Ectodermal cell (in vitro differentiated cells): ENCODE measurements at regions not wholly inside any gene's neighbourhood (a gene's known extent, or its start where the extent isn't known, plus 50 kb on each side); places are given as distances from the start of the nearest gene placed in this dataset.

ENCODE experiments used
- H3K27ac ChIP-seq: 2 replicates; pipeline ENCODE4 v1.7.0; 2013; ENCODE audit warnings: mild to moderate bottlenecking, low read depth, low read length; ENCODE audit not compliant: insufficient read depth, poor library complexity, severe bottlenecking
- H3K27me3 ChIP-seq: 2 replicates; pipeline ENCODE4 v1.7.0; 2013; ENCODE audit warnings: mild to moderate bottlenecking, low read length; ENCODE audit not compliant: insufficient read depth, control insufficient read depth, poor library complexity, severe bottlenecking
- H3K36me3 ChIP-seq: one replicate; pipeline ENCODE4 v1.7.0; 2013; ENCODE audit warnings: low read length; ENCODE audit not compliant: control insufficient read depth, insufficient read depth
- H3K4me1 ChIP-seq: one replicate; pipeline ENCODE4 v1.7.0; 2013; ENCODE audit warnings: low read length; ENCODE audit not compliant: control insufficient read depth, insufficient read depth
- H3K4me3 ChIP-seq: 2 replicates; pipeline ENCODE4 v1.7.0; 2013; ENCODE audit warnings: low read depth, low read length, control low read depth; ENCODE audit not compliant: insufficient read depth
- H3K9me3 ChIP-seq: 2 replicates; pipeline ENCODE4 v1.7.0; 2013; ENCODE audit warnings: mild to moderate bottlenecking, low read length, moderate library complexity; ENCODE audit not compliant: control insufficient read depth
- WGBS, 2 experiments: methylation state at CpG; one replicate each; pipeline ENCODE4 v1.1.7; 2013; ENCODE audit warnings: missing lambda C conversion rate in 2 of 2; 5-methylcytosine and 5-hydroxymethylcytosine counted together

- Histone ChIP-seq H3K4me1 (no peaks in the 10 kb centered on the region), H3K36me3 (no peaks in the 10 kb centered on the region), H3K4me3 (no peak overlapping the region), H3K27me3 (no peaks in the 10 kb centered on the region), H3K9me3 (no peaks in the 10 kb centered on the region), H3K27ac (no peak overlapping the region)
- WGBS, 2 experiments = 78 to 96% methylated on average over 1 of the region's 1 CpG
Observed at GRCh38 chr1:57696904-57697303, 273.0 kb upstream of the DAB1 start.

- no peak overlapping the region for H3K4me3 ChIP-seq
- H3K27me3 ChIP-seq = no peaks in the 10 kb centered on the region
- no peaks in the 10 kb centered on the region for H3K4me1 ChIP-seq
- no peaks in the 10 kb centered on the region for H3K36me3 ChIP-seq
- 85 to 95% methylated on average over 2 of the region's 2 CpGs for WGBS, 2 experiments
- no peaks in the 10 kb centered on the region for H3K9me3 ChIP-seq
- no peak overlapping the region for H3K27ac ChIP-seq
Observed at GRCh38 chr1:57696043-57696442, 272.2 kb upstream of the DAB1 start.

DNA sequence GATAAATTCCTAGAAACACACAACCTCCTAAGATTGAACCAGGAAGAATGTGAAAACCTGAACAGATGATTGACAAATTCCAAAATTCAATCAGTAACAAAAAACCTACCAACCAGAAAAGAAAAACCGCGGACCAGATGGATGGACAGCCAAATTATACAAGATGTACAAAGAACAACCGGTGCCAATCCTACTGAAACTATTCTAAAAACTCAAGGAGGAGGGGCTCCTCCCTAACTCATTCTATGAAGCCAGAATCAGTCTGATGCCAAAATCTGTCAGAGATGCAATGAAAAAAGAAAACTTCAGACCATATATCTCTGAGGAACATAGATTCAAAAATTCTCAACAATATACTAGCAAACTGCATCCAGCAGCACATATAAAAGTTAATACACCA, 262.4 kb upstream of the DAB1 start:
- H3K36me3 ChIP-seq = no peaks in the 10 kb centered on the region
- no peaks in the 10 kb centered on the region for H3K27me3 ChIP-seq
- H3K4me1 ChIP-seq = no peaks in the 10 kb centered on the region
- H3K4me3 ChIP-seq = no peak overlapping the region
- no peak overlapping the region for H3K27ac ChIP-seq
- whole genome bisulfite sequencing, 2 experiments = 92 to 96% methylated on average over 3 of the region's 3 CpGs
- no peaks in the 10 kb centered on the region for H3K9me3 ChIP-seq

- Histone ChIP-seq H3K27me3 (no peaks in the 10 kb centered on the region), H3K4me1 (no peaks in the 10 kb centered on the region), H3K36me3 (no peaks in the 10 kb centered on the region), H3K4me3 (no peak overlapping the region), H3K27ac (no peak overlapping the region), H3K9me3 (no peaks in the 10 kb centered on the region)
- WGBS, 2 experiments = 64 to 65% methylated on average over 6 to 7 of the region's 7 CpGs
Observed at GRCh38 chr1:57683037-57683942, 259.4 kb upstream of the DAB1 start.

DNA sequence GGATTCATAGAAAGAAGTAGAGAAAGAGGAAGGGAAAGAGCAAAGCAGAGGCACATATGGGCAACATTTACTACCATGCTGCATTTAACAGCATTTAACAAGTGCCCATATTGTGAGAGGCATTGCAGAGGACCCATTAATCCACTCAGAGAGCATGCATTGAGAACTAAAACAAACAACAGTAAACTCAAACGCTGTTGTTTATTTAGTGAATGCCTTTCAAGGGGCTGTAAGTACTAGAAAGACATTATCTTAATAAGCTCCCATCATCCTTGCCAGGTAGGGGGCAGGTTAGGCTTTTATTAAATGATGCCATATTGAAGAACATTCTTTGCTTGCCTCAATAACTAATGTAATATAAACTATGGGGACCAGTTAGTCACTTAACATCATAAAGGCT, 254.3 kb upstream of the DAB1 start:
- WGBS, 2 experiments = 11% methylated on average over 1 of the region's 1 CpG; no CpG with 5 or more reads in 1 of the 2 experiments
- H3K27me3 ChIP-seq = no peaks in the 10 kb centered on the region
- no peaks in the 10 kb centered on the region for H3K36me3 ChIP-seq
- no peak overlapping the region for H3K4me3 ChIP-seq
- H3K27ac ChIP-seq = no peak overlapping the region
- H3K4me1 ChIP-seq = peaks cover 4% of the 10 kb centered on the region
- H3K9me3 ChIP-seq = no peaks in the 10 kb centered on the region

- Histone ChIP-seq H3K4me3 (no peak overlapping the region), H3K36me3 (no peaks in the 10 kb centered on the region), H3K4me1 (peaks cover 4% of the 10 kb centered on the region), H3K27me3 (no peaks in the 10 kb centered on the region), H3K27ac (no peak overlapping the region), H3K9me3 (no peaks in the 10 kb centered on the region)
Observed at GRCh38 chr1:57675776-57676175, 251.9 kb upstream of the DAB1 start.

GRCh38 chr1:57674801-57675200, 250.9 kb upstream of the DAB1 start:
- no peaks in the 10 kb centered on the region for H3K27me3 ChIP-seq
- H3K4me1 ChIP-seq = peaks cover 4% of the 10 kb centered on the region

DNA sequence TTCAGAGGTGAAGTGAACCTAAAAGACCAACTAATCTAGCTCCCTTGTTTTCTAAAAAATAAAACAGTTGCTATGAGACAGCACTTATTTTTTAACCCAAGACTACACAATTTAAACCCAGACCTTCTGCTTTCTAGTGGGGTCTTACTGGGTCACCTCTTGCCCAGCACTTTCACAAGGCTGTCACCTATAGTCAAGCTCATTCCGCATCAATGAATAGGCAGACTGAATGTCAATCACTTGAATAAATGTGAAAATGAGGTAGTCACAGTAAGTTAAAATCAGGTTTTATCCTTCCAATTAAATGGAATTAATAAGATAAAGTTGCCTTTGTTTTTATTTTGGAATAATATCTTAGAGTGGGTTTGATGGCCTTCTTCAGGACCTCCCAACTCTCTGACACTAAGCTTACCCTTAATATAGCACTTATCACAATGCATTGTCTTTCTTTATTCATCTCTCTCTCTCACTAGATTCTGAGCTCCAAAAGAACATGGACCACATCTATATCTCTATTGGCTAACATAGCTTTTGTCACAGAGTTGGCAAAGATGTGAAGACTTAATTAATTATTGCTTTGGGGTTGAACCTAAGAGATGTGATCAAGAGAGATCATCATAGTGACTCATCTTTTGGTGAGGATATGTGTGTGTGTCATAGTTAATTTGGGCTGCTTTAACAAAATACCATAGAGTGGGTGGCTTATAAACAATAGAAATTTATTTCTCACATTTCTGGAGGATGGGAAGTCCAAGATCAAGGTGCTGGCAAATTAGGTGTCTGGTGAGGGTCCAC, 248.7 kb upstream of the DAB1 start:
- Histone ChIP-seq H3K4me1 (no peaks in the 10 kb centered on the region), H3K9me3 (no peaks in the 10 kb centered on the region), H3K27me3 (no peaks in the 10 kb centered on the region), H3K4me3 (no peak overlapping the region), H3K27ac (no peak overlapping the region), H3K36me3 (no peaks in the 10 kb centered on the region)
- WGBS, 2 experiments = 93% methylated on average over 1 of the region's 1 CpG; no CpG with 5 or more reads in 1 of the 2 experiments

More at GRCh38 chr1:57674801-57675200, 250.9 kb upstream of the DAB1 start:
- no peaks in the 10 kb centered on the region for H3K9me3 ChIP-seq
- H3K27ac ChIP-seq = no peak overlapping the region
- H3K4me3 ChIP-seq = no peak overlapping the region
- H3K36me3 ChIP-seq = no peaks in the 10 kb centered on the region

- Histone ChIP-seq H3K4me3 (no peak overlapping the region), H3K4me1 (no peaks in the 10 kb centered on the region), H3K9me3 (no peaks in the 10 kb centered on the region), H3K27ac (no peak overlapping the region), H3K36me3 (no peaks in the 10 kb centered on the region), H3K27me3 (no peaks in the 10 kb centered on the region)
Observed at GRCh38 chr1:57671750-57672149, 247.9 kb upstream of the DAB1 start.

DNA sequence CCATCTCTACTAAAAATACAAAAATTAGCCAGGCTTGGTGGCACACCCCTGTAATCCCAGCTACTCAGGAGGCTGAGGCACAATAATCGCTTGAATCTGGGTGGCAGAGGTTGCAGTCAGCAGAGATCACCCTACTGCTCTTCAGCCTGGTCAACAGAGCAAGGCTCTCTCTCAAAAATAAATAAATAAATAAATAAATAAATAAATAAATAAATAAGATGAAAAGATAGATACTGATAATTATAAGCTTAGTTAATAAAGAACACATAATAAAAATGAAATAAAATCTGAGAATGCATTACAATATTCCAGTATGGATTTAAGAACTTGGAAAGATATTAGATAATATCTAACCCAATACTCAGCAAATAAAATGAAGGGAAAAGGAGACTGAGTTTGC, 235.9 kb upstream of the DAB1 start:
- H3K4me1 ChIP-seq = no peaks in the 10 kb centered on the region
- H3K27me3 ChIP-seq = no peaks in the 10 kb centered on the region
- H3K36me3 ChIP-seq = no peaks in the 10 kb centered on the region
- H3K4me3 ChIP-seq = no peak overlapping the region
- H3K27ac ChIP-seq = no peak overlapping the region
- 94 to 95% methylated on average over 1 of the region's 1 CpG for WGBS, 2 experiments
- H3K9me3 ChIP-seq = no peaks in the 10 kb centered on the region
